Body of pancreas (tissue), 4 donors: ENCODE measurements at regions not wholly inside any gene's neighbourhood (a gene's known extent, or its start where the extent isn't known, plus 50 kb on each side); places are given as distances from the start of the nearest gene placed in this dataset.

Experiments
- ATAC-seq: fragments of 150-250 bp; one replicate; pipeline ENCODE4 v1.9.1; 2016
- DNase-seq, 4 donors: peaks; one replicate each; pipeline ENCODE4 v3.0.0-alpha.2; 2019
- H3K27ac ChIP-seq, 4 donors: fragments of 200-600 bp; sonication (generic); 1 replicate in 3 of 4; 2 replicates in 1 of 4; pipeline versions ENCODE4 v1.5.1 to v1.6.1; 2016 to 2019; ENCODE audit warnings: mild to moderate bottlenecking in 1 of 4, mixed read lengths in 1 of 4, moderate library complexity in 1 of 4
- H3K27me3 ChIP-seq, 2 donors: fragments of 200-600 bp; sonication (generic); one replicate each; pipeline ENCODE4 v1.6.0; 2016; ENCODE audit warnings: mild to moderate bottlenecking in 1 of 2
- H3K36me3 ChIP-seq, 2 donors: fragments of 200-600 bp; sonication (generic); replicated peaks in 1 of 2; 2 replicates each; pipeline ENCODE4 v1.5.1; 2016; ENCODE audit warnings: low read depth in 2 of 2; ENCODE audit not compliant: insufficient read depth in 1 of 2
- H3K4me1 ChIP-seq: fragments of 200-600 bp; sonication (generic); one replicate; pipeline ENCODE4 v1.6.0; 2016
- H3K4me3 ChIP-seq, 2 donors: fragments of 200-600 bp; sonication (generic); 1 replicate in 1 of 2; 2 replicates in 1 of 2; pipeline ENCODE4 v1.5.1; 2016 to 2019
- H3K9me3 ChIP-seq, 3 donors: fragments of 200-600 bp; sonication (generic); 1 replicate in 2 of 3; 2 replicates in 1 of 3; pipeline ENCODE4 v1.5.1; 2016
- POLR2A ChIP-seq, 3 donors: fragments of 450-650 bp; IDR thresholded peaks; one replicate each; pipeline ENCODE4 v1.6.1; 2016; ENCODE audit warnings: antibody characterized with exemption in 3 of 3, mild to moderate bottlenecking in 2 of 3
- WGBS, 2 donors: methylation state at CpG; one replicate each; pipeline ENCODE4 v1.1.5; 2017; 5-methylcytosine and 5-hydroxymethylcytosine counted together
- intact Hi-C: fragments of 100-400 bp; cut with DNase I; formaldehyde crosslinking; loops from one replicate; pipeline ENCODE4 v1.15.1; 2023
- TF ChIP-seq, protein P1 (sequence below), 7 experiments: fragments of 450-650 bp in 4 of 7; fragments of 200-600 bp in 3 of 7; sonication (generic) in 3 of 7; IDR thresholded peaks; one replicate each; pipeline ENCODE4 v1.5.1; 2016 to 2019; ENCODE audit warnings: antibody characterized with exemption in 7 of 7

DNA sequence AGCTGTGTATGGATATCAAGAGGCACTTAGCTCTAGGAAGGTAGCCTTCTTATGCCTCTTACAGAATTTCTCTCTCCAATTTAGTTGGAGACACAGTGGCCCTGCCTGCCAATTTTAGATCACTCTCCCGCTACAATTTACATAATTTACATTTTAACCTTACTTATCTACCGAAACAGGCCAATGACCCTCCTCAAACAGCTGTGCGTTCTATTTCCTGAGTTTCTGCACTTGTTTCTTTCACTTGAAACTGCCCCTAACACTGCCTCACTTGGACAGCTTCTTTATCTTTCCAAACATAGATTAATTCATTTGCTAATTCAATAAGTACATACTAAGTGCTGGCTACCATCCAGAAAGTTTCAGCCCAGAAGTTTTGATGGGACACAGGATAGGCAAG, 52.9 kb upstream of the HDDC2 start:
- H3K27me3 ChIP-seq: no peaks in the 10 kb centered on the region
- DNase-seq: no peak
- H3K36me3 ChIP-seq: no peaks in the 10 kb centered on the region
- 47 to 65% methylated on average over 3 of the region's 3 CpGs for WGBS, 2 donors
- no peak overlapping the region for H3K4me3 ChIP-seq
- TF ChIP-seq, protein P1, sequence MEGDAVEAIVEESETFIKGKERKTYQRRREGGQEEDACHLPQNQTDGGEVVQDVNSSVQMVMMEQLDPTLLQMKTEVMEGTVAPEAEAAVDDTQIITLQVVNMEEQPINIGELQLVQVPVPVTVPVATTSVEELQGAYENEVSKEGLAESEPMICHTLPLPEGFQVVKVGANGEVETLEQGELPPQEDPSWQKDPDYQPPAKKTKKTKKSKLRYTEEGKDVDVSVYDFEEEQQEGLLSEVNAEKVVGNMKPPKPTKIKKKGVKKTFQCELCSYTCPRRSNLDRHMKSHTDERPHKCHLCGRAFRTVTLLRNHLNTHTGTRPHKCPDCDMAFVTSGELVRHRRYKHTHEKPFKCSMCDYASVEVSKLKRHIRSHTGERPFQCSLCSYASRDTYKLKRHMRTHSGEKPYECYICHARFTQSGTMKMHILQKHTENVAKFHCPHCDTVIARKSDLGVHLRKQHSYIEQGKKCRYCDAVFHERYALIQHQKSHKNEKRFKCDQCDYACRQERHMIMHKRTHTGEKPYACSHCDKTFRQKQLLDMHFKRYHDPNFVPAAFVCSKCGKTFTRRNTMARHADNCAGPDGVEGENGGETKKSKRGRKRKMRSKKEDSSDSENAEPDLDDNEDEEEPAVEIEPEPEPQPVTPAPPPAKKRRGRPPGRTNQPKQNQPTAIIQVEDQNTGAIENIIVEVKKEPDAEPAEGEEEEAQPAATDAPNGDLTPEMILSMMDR (IDR thresholded peaks at IDR 0.05): no peak
- TF ChIP-seq POLR2A (IDR thresholded peaks at IDR 0.05): no peak
- no peak overlapping the region for H3K27ac ChIP-seq
- H3K9me3 ChIP-seq: no peaks in the 10 kb centered on the region
- intact Hi-C loops: no loop called here
- no peaks in the 10 kb centered on the region for H3K4me1 ChIP-seq
- ATAC-seq: no peak

DNA sequence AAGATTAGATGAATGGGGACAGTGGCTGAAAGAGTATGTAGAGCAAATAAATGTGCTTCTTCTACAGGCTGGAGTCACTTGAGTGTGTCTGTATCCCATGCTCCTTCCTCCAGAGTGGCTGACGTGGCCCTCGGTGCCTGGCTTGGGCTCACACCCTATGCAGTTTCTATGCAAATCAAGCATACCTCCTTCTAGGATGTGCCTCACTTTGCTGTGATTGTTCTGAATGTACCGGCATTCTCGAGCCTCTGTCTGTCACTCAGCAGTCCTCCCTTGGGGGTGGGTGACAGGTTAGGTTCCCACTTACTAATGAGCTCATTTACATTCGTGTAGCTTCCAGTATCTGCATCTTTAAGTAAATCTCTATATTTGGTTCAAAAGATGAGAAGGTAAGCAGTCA, 55.1 kb upstream of the HDDC2 start:
- H3K4me3 ChIP-seq: no peak overlapping the region
- no peaks in the 10 kb centered on the region for H3K4me1 ChIP-seq
- DNase-seq (no peak), ATAC-seq (no peak)
- no peaks in the 10 kb centered on the region for H3K27me3 ChIP-seq
- H3K36me3 ChIP-seq: no peaks in the 10 kb centered on the region
- H3K27ac ChIP-seq: no peak overlapping the region
- no peak for TF ChIP-seq POLR2A (IDR thresholded peaks at IDR 0.05)
- TF ChIP-seq, protein P1 (IDR thresholded peaks at IDR 0.05): no peak
- no peaks in the 10 kb centered on the region for H3K9me3 ChIP-seq
- WGBS, 2 donors: 36 to 43% methylated on average over 5 of the region's 5 CpGs
- intact Hi-C loops: no loop called here

DNA sequence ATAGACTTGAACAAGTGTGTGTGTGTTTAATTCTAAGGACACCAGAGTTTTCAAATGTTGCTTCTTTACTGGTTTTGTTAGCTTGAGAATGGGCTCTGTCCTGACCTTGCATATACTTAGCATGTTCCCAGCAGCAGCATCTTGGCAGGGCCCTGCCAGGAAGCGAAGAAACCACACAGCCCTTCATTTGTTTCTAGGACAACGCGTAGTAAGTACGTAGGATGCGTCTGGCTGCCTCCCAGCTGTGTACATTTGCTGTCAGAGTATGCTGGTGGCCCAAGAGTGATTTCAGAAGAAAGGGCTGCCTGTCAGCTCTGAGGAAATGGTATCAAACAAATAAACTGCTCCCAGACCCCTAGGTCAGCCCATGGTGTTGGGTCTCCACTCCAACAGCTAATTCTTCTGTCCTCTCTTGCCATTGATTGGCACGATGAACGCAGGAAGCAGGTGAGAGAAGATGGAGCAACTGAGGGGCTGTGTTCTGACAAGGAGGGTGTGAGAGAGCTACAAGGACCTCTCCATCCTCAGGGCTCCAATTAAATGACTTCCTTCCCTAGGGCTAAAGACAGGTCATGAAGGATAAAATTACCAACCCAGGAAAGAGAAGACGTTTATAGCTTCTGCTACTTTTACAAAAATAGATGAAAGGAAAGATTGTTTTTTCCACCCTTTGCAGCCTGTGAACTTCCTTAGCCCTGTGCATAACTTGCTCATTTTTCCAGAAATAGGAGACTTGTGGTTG, 55.9 kb upstream of the HDDC2 start:
- no peak overlapping the region for H3K4me3 ChIP-seq
- no peaks in the 10 kb centered on the region for H3K36me3 ChIP-seq
- H3K4me1 ChIP-seq: peaks cover under 1% of the 10 kb centered on the region
- ATAC-seq: no peak
- H3K9me3 ChIP-seq: no peaks in the 10 kb centered on the region
- DNase-seq: no peak
- 36 to 47% methylated on average over 8 of the region's 8 CpGs for WGBS, 2 donors
- no peaks in the 10 kb centered on the region for H3K27me3 ChIP-seq
- TF ChIP-seq POLR2A (IDR thresholded peaks at IDR 0.05): no peak
- TF ChIP-seq, protein P1 (IDR thresholded peaks at IDR 0.05): no peak
- intact Hi-C loops: no loop called here
- no peak overlapping the region for H3K27ac ChIP-seq

DNA sequence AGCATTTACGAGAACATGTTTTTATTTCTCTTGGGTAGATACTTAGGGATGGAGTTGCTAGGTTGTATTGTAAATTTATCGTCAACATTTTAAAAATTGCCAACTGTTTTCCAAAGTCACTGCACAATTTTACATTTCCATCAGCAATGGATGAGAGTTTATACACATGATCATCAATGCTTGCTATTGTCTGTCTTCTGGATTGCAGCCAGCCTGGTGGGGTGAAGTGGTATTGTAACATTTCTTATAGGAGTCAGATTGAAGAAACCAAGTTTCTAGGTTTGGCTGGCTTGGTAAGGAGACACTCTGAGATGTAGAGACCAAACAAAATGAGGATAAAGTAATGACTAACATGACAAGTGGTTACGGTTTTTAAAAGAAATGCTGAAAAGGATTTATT, 57.1 kb upstream of the HDDC2 start:
- Histone ChIP-seq H3K36me3 (no peaks in the 10 kb centered on the region), H3K4me1 (peaks cover 11% of the 10 kb centered on the region), H3K9me3 (no peaks in the 10 kb centered on the region), H3K27me3 (no peaks in the 10 kb centered on the region), H3K27ac (no peak overlapping the region), H3K4me3 (no peak overlapping the region)
- ATAC-seq: no peak
- intact Hi-C loops: no loop called here
- TF ChIP-seq POLR2A (IDR thresholded peaks at IDR 0.05): no peak
- TF ChIP-seq, protein P1 (IDR thresholded peaks at IDR 0.05): no peak
- DNase-seq: no peak
- 87% methylated on average over 3 of the region's 3 CpGs for WGBS, 2 donors

DNA sequence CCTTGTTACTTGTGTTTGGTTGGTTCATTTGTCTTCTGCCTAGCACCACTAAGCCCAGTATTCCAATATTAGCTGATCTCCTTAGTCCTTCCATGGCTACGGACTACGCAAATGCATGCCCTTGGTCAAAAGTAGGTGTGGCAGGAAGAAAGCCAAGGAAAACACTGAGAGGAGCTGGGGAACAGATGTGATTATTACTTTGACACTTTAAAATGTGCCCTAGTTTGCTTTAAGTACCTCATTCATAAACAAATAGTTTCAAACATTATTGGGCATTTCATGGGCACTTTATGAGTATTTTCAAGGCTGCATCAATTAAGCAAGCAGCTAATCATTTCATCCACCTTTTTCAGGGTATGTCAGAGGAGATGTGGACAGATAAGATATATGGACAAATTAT, 60.1 kb upstream of the HDDC2 start:
- H3K27ac ChIP-seq: no peak overlapping the region
- WGBS, 2 donors: 21 to 56% methylated on average over 2 of the region's 2 CpGs
- H3K27me3 ChIP-seq: no peaks in the 10 kb centered on the region
- DNase-seq (peak in 2 of 4 donors; percentile 8 to 24), ATAC-seq (no peak)
- H3K36me3 ChIP-seq: no peaks in the 10 kb centered on the region
- intact Hi-C loops: no loop called here
- H3K4me3 ChIP-seq: no peak overlapping the region
- no peak for TF ChIP-seq POLR2A (IDR thresholded peaks at IDR 0.05)
- TF ChIP-seq, protein P1 (IDR thresholded peaks at IDR 0.05): no peak
- H3K9me3 ChIP-seq: no peaks in the 10 kb centered on the region
- peaks cover 12% of the 10 kb centered on the region for H3K4me1 ChIP-seq
